Smooth muscle cell (in vitro differentiated cells): ENCODE measurements at regions not wholly inside any gene's neighbourhood (a gene's known extent, or its start where the extent isn't known, plus 50 kb on each side); places are given as distances from the start of the nearest gene placed in this dataset.

Source experiments
- DNase-seq: peaks from one replicate; lab custom pipeline; 2025; ENCODE audit not compliant: unreplicated experiment; lab: John Stamatoyannopoulos, UW
- H2AFZ ChIP-seq: fragments of 200-600 bp; sonication (generic); 2 replicates; pipeline ENCODE4 v1.6.0; 2016; ENCODE audit warnings: antibody characterized with exemption, low read depth, mild to moderate bottlenecking
- H3F3A ChIP-seq: fragments of 200-600 bp; sonication (generic); 2 replicates; pipeline ENCODE4 v1.6.0; 2017; ENCODE audit warnings: antibody characterized with exemption, low read depth
- H3K27ac ChIP-seq: fragments of 200-600 bp; sonication (generic); 2 replicates; pipeline ENCODE4 v1.5.1; 2016; ENCODE audit warnings: low read depth, mild to moderate bottlenecking
- H3K27me3 ChIP-seq: fragments of 200-600 bp; sonication (generic); 2 replicates; pipeline ENCODE4 v1.6.1; 2016; ENCODE audit warnings: low read depth, mild to moderate bottlenecking
- H3K36me3 ChIP-seq: fragments of 200-600 bp; sonication (generic); 2 replicates; pipeline ENCODE4 v1.5.1; 2016; ENCODE audit warnings: low read depth
- H3K4me1 ChIP-seq: fragments of 200-600 bp; sonication (generic); 2 replicates; pipeline ENCODE4 v1.5.1; 2016; ENCODE audit warnings: low read depth
- H3K4me2 ChIP-seq: fragments of 200-600 bp; sonication (generic); 2 replicates; pipeline ENCODE4 v1.6.0; 2016; ENCODE audit warnings: mild to moderate bottlenecking
- H3K4me3 ChIP-seq: fragments of 200-600 bp; sonication (generic); 2 replicates; pipeline ENCODE4 v1.5.1; 2016; ENCODE audit warnings: mild to moderate bottlenecking
- H3K79me2 ChIP-seq: fragments of 200-600 bp; sonication (generic); 2 replicates; pipeline ENCODE4 v1.6.0; 2016; ENCODE audit warnings: low read depth, mild to moderate bottlenecking
- H3K9ac ChIP-seq: fragments of 200-600 bp; sonication (generic); 2 replicates; pipeline ENCODE4 v1.6.0; 2016; ENCODE audit warnings: low read depth
- H3K9me3 ChIP-seq: fragments of 200-600 bp; sonication (generic); replicated peaks from 2 replicates; pipeline ENCODE4 v1.5.1; 2016; ENCODE audit warnings: low read depth
- H4K20me1 ChIP-seq: fragments of 200-600 bp; sonication (generic); 2 replicates; pipeline ENCODE4 v1.6.0; 2016; ENCODE audit warnings: low read depth
- WGBS: methylation state at CpG from one replicate; pipeline ENCODE4 v1.1.7; 2016; ENCODE audit warnings: low lambda C conversion rate; 5-methylcytosine and 5-hydroxymethylcytosine counted together
- TF ChIP-seq, protein P1 (sequence below): fragments of 200-600 bp; sonication (generic); IDR thresholded peaks from 2 replicates; pipeline ENCODE4 v1.5.1; 2017; ENCODE audit warnings: borderline replicate concordance, mild to moderate bottlenecking, antibody characterized with exemption; ENCODE audit not compliant: insufficient read depth, poor library complexity, severe bottlenecking

DNA sequence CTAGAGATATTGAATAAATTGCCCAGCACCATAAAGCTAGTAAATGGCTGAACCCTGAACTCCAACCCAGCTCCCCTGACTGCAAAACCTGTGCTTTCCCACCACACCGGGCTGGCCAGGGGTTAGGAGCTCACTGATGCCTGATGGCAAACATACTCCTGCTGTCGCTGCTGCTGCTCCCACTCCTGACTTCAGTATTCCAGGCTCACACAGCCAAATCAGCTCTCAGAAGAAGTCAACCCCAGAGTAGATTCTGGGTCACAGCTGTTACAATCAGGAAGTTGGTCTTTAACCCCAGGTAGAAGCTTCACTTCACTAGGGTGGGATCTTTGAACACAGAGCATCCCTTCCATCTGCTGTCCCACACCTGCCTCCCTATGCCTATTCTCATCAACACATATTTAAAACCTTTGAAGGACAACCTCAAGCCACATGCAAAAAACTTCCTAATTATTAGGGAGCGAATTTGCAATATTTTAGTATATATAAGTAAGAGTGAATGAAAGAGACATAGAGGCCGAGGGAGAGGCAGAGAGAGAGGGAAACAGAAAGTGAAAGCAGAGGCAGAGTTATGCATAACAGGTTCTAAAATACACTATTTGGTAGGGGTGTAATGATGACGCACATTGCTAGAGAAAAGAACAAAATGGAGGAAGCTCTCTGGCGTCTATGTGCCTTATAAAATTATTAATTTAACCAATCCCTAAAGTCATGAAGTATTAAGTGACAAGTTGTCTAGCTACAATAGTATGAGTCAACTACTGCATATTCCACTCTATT is 99.4 kb upstream of the SERP2 start:
- H4K20me1 ChIP-seq, result no peaks in the 10 kb centered on the region
- H3K4me1 ChIP-seq, result peaks cover 10% of the 10 kb centered on the region
- no peaks in the 10 kb centered on the region for H3K36me3 ChIP-seq
- no peaks in the 10 kb centered on the region for H3K9me3 ChIP-seq
- no peaks in the 10 kb centered on the region for H3K27me3 ChIP-seq
- no peak overlapping the region for H3K9ac ChIP-seq
- peak overlapping the region; percentile 31 for H3K27ac ChIP-seq
- H3K79me2 ChIP-seq, result no peaks in the 10 kb centered on the region
- TF ChIP-seq, protein P1, sequence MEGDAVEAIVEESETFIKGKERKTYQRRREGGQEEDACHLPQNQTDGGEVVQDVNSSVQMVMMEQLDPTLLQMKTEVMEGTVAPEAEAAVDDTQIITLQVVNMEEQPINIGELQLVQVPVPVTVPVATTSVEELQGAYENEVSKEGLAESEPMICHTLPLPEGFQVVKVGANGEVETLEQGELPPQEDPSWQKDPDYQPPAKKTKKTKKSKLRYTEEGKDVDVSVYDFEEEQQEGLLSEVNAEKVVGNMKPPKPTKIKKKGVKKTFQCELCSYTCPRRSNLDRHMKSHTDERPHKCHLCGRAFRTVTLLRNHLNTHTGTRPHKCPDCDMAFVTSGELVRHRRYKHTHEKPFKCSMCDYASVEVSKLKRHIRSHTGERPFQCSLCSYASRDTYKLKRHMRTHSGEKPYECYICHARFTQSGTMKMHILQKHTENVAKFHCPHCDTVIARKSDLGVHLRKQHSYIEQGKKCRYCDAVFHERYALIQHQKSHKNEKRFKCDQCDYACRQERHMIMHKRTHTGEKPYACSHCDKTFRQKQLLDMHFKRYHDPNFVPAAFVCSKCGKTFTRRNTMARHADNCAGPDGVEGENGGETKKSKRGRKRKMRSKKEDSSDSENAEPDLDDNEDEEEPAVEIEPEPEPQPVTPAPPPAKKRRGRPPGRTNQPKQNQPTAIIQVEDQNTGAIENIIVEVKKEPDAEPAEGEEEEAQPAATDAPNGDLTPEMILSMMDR, result no peak
- DNase-seq, result no peak
- H3K4me2 ChIP-seq, result peak overlapping the region; percentile 54
- H2AFZ ChIP-seq, result no peak overlapping the region
- no peak overlapping the region for H3K4me3 ChIP-seq
- peaks cover 5% of the 10 kb centered on the region for H3F3A ChIP-seq
- 88% methylated on average over 6 of the region's 6 CpGs for WGBS

DNA sequence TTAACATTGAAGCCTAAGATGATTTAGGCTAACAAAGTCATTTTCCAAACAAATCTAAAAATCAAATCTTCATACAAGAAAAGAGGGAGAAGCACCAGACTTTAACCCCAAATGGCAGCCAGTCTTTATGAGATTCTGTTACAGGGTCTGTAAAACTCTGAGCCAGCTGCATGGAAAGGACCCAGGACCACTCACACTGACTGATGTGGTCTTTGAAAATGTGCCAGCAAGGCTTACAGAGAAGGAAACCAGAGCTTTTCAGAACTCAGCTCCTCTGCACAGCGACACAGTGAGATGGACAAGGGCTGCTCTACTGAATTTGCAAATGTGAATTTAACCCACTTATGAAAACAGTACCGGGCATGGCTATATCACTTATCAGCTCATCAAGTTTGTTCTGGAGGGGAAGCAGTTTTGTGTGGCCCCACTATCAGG is 98.8 kb upstream of the SERP2 start:
- H3K27ac ChIP-seq, result peak overlapping the region; percentile 31
- DNase-seq, result no peak
- no peaks in the 10 kb centered on the region for H3K79me2 ChIP-seq
- H3K27me3 ChIP-seq, result no peaks in the 10 kb centered on the region
- H3K9ac ChIP-seq, result no peak overlapping the region
- peak overlapping the region; percentile 54 for H3K4me2 ChIP-seq
- 29% methylated on average over 2 of the region's 2 CpGs for WGBS
- H3F3A ChIP-seq, result peaks cover 5% of the 10 kb centered on the region
- H3K4me3 ChIP-seq, result no peak overlapping the region
- peaks cover 10% of the 10 kb centered on the region for H3K4me1 ChIP-seq
- TF ChIP-seq, protein P1, result no peak
- no peaks in the 10 kb centered on the region for H4K20me1 ChIP-seq
- no peaks in the 10 kb centered on the region for H3K36me3 ChIP-seq
- H3K9me3 ChIP-seq, result no peaks in the 10 kb centered on the region
- peak overlapping the region; percentile 42 for H2AFZ ChIP-seq

DNA sequence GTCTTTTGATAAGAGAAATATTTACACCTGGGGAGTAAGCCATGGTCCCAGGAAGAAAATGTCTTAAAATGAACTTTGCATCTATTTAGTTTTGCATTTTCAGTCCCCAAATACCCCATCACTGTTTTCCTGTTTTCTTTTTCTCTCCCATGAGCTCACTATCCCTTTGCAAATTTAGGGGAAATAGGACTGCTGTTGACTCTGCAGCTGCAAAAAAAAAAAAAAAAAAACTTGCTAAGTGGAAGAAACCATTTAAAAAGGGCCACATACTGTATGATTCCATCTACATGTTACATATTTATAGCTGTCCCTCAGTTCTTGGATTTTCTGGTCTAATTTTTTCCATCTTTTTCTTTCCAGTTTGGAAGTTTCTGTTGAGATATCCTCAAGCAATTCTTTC is 98.2 kb upstream of the SERP2 start:
- no peaks in the 10 kb centered on the region for H4K20me1 ChIP-seq
- TF ChIP-seq, protein P1, result no peak
- H3K79me2 ChIP-seq, result no peaks in the 10 kb centered on the region
- no peak for DNase-seq
- H3K9ac ChIP-seq, result no peak overlapping the region
- peak overlapping the region; percentile 42 for H2AFZ ChIP-seq
- H3K27ac ChIP-seq, result peak overlapping the region; percentile 31
- peaks cover 10% of the 10 kb centered on the region for H3K4me1 ChIP-seq
- no peak overlapping the region for H3K4me3 ChIP-seq
- H3K9me3 ChIP-seq, result no peaks in the 10 kb centered on the region
- H3K4me2 ChIP-seq, result peak overlapping the region; percentile 54
- peaks cover 5% of the 10 kb centered on the region for H3F3A ChIP-seq
- H3K36me3 ChIP-seq, result no peaks in the 10 kb centered on the region
- H3K27me3 ChIP-seq, result no peaks in the 10 kb centered on the region

DNA sequence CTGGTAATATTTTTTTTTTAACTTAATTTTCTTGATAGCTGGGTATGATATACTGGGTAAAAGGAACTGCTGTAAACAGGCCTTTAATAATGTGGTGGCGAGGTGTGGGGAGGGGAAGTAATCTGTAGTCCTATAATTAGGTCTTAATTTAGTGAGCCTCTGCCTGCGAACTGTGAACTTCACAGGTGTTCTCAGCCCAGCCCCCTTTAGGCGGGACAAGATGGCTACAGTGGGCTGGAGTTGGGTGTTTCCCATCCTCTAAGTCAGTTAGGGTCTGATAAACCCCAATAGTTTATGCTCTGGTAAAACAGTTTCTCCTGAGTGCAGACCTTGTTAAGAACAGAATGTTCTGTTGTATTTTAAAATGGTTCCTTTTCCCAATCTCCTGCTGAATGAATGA is 97.6 kb upstream of the SERP2 start:
- no peak for DNase-seq
- H3K27ac ChIP-seq, result no peak overlapping the region
- H3K27me3 ChIP-seq, result no peaks in the 10 kb centered on the region
- no peak overlapping the region for H3K4me3 ChIP-seq
- H3F3A ChIP-seq, result peaks cover 5% of the 10 kb centered on the region
- H3K36me3 ChIP-seq, result no peaks in the 10 kb centered on the region
- H3K9me3 ChIP-seq, result no peaks in the 10 kb centered on the region
- H3K4me1 ChIP-seq, result peaks cover 4% of the 10 kb centered on the region
- peak overlapping the region; percentile 53 for H2AFZ ChIP-seq
- H3K79me2 ChIP-seq, result no peaks in the 10 kb centered on the region
- H4K20me1 ChIP-seq, result no peaks in the 10 kb centered on the region
- TF ChIP-seq, protein P1, result no peak
- H3K9ac ChIP-seq, result no peak overlapping the region
- 85% methylated on average over 3 of the region's 3 CpGs for WGBS
- no peak overlapping the region for H3K4me2 ChIP-seq
